GM18517 (cell line): ENCODE measurements at regions not wholly inside any gene's neighbourhood (a gene's known extent, or its start where the extent isn't known, plus 50 kb on each side); places are given as distances from the start of the nearest gene placed in this dataset.
"Not testable (repeated sequence)": the region's sequence is repeated elsewhere in the genome, so short reads cannot be mapped to it uniquely, and the experiment has no call there.

Source experiments
- ATAC-seq: cut with Tn5 transposase; IDR thresholded peaks from one replicate; pipeline ENCODE4 v1.9.1; 2021; ENCODE audit warnings: mild to moderate bottlenecking, moderate library complexity; ENCODE audit not compliant: unreplicated experiment

GRCh38 chr6:140653972-140654371, 1279.5 kb upstream of the CITED2 start:
- ATAC-seq: no peak

GRCh38 chr6:140653506-140653905, 1279.1 kb upstream of the CITED2 start:
- ATAC-seq: no peak

- not testable (repeated sequence) for ATAC-seq
Observed at GRCh38 chr6:140649502-140649901, 1275.1 kb upstream of the CITED2 start.

- ATAC-seq: not testable (repeated sequence)
Observed at GRCh38 chr6:140647322-140647721, 1272.9 kb upstream of the CITED2 start.

GRCh38 chr6:140644017-140644416, 1269.6 kb upstream of the CITED2 start:
- no peak for ATAC-seq

- peak; percentile 85 for ATAC-seq
Observed at GRCh38 chr6:140641412-140641811, 1267.0 kb upstream of the CITED2 start.

GRCh38 chr6:140636908-140637402, 1262.5 kb upstream of the CITED2 start:
- ATAC-seq: peak; percentile 41

- ATAC-seq: peak; percentile 60
Observed at GRCh38 chr6:140636271-140636907, 1261.9 kb upstream of the CITED2 start.

GRCh38 chr6:140627002-140627401, 1252.6 kb upstream of the CITED2 start:
- ATAC-seq: no peak

- ATAC-seq: no peak
Observed at GRCh38 chr6:140623498-140623897, 1249.0 kb upstream of the CITED2 start.

- no peak for ATAC-seq
Observed at GRCh38 chr6:140620496-140620895, 1246.0 kb upstream of the CITED2 start.

GRCh38 chr6:140609956-140610355, 1235.5 kb upstream of the CITED2 start:
- no peak for ATAC-seq

- no peak for ATAC-seq
Observed at GRCh38 chr6:140609321-140609720, 1234.9 kb upstream of the CITED2 start.

GRCh38 chr6:140604786-140605185, 1230.3 kb upstream of the CITED2 start:
- ATAC-seq: no peak

GRCh38 chr6:140602431-140603248, 1228.2 kb upstream of the CITED2 start:
- no peak for ATAC-seq

- ATAC-seq: no peak
Observed at GRCh38 chr6:140601021-140601808, 1226.8 kb upstream of the CITED2 start.

- ATAC-seq: no peak
Observed at GRCh38 chr6:140599916-140600315, 1225.5 kb upstream of the CITED2 start.

GRCh38 chr6:140597181-140597580, 1222.7 kb upstream of the CITED2 start:
- ATAC-seq: no peak

- no peak for ATAC-seq
Observed at GRCh38 chr6:140594806-140595128, 1220.3 kb upstream of the CITED2 start.

- ATAC-seq: no peak
Observed at GRCh38 chr6:140592877-140593276, 1218.4 kb upstream of the CITED2 start.

GRCh38 chr6:140590641-140591040, 1216.2 kb upstream of the CITED2 start:
- ATAC-seq: no peak
